Type B pancreatic cell (in vitro differentiated cells): ENCODE measurements at regions not wholly inside any gene's neighbourhood (a gene's known extent, or its start where the extent isn't known, plus 50 kb on each side); places are given as distances from the start of the nearest gene placed in this dataset.
"Not testable (repeated sequence)": the region's sequence is repeated elsewhere in the genome, so short reads cannot be mapped to it uniquely, and the experiment has no call there.

ENCODE experiments used
- DNase-seq: peaks from one replicate; pipeline ENCODE4 v3.0.0; 2021; ENCODE audit warnings: mixed read lengths; ENCODE audit not compliant: unreplicated experiment; ENCODE audit errors: extremely low spot score
- H3K27ac Mint-ChIP-seq: 2 replicates; pipeline ENCODE4 v1.8.0; 2021; ENCODE audit warnings: mild to moderate bottlenecking, mixed read lengths
- H3K27me3 Mint-ChIP-seq: 2 replicates; pipeline ENCODE4 v1.8.0; 2021; ENCODE audit warnings: mixed read lengths
- H3K36me3 Mint-ChIP-seq: 2 replicates; pipeline ENCODE4 v1.8.0; 2021; ENCODE audit warnings: mixed read lengths
- H3K4me1 Mint-ChIP-seq: one replicate; pipeline ENCODE4 v1.8.0; 2021; ENCODE audit warnings: mixed read lengths; ENCODE audit not compliant: unreplicated experiment
- H3K4me3 Mint-ChIP-seq: 2 replicates; pipeline ENCODE4 v1.8.0; 2021; ENCODE audit warnings: mild to moderate bottlenecking, mixed read lengths
- H3K9me3 Mint-ChIP-seq: 2 replicates; pipeline ENCODE4 v1.8.0; 2021; ENCODE audit warnings: mixed read lengths
- TF ChIP-seq, protein P1 (sequence below): fragments of 200-600 bp; sonication (generic); conservative IDR thresholded peaks from 2 replicates; pipeline ENCODE4 v1.5.0; 2021; ENCODE audit warnings: antibody characterized with exemption, mild to moderate bottlenecking

DNA sequence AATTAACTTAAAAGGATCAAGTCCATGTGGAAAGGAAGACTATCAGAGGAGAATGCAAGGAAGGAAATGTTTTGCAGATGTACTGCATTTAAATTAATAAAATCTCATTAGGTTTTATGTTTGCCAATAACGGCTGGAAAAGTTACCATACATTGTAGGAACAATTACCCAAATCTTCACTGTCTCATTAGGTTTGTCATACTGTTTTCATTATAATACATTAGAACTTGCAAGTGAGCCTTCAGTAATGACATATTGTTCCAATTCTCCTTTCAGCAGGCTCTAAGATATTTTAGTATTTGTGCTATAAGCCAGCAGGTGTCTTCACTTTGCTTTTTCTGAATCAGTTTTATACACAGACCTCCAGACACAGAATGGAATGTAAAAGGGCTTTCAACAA is 661.6 kb upstream of the KLHL1 start:
- no peaks in the 10 kb centered on the region for H3K9me3 Mint-ChIP-seq
- H3K36me3 Mint-ChIP-seq = no peaks in the 10 kb centered on the region
- DNase-seq = no peak
- TF ChIP-seq, protein P1, sequence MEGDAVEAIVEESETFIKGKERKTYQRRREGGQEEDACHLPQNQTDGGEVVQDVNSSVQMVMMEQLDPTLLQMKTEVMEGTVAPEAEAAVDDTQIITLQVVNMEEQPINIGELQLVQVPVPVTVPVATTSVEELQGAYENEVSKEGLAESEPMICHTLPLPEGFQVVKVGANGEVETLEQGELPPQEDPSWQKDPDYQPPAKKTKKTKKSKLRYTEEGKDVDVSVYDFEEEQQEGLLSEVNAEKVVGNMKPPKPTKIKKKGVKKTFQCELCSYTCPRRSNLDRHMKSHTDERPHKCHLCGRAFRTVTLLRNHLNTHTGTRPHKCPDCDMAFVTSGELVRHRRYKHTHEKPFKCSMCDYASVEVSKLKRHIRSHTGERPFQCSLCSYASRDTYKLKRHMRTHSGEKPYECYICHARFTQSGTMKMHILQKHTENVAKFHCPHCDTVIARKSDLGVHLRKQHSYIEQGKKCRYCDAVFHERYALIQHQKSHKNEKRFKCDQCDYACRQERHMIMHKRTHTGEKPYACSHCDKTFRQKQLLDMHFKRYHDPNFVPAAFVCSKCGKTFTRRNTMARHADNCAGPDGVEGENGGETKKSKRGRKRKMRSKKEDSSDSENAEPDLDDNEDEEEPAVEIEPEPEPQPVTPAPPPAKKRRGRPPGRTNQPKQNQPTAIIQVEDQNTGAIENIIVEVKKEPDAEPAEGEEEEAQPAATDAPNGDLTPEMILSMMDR = no peak
- H3K27ac Mint-ChIP-seq = no peak overlapping the region
- no peaks in the 10 kb centered on the region for H3K4me1 Mint-ChIP-seq
- H3K4me3 Mint-ChIP-seq = no peak overlapping the region
- H3K27me3 Mint-ChIP-seq = no peaks in the 10 kb centered on the region

DNA sequence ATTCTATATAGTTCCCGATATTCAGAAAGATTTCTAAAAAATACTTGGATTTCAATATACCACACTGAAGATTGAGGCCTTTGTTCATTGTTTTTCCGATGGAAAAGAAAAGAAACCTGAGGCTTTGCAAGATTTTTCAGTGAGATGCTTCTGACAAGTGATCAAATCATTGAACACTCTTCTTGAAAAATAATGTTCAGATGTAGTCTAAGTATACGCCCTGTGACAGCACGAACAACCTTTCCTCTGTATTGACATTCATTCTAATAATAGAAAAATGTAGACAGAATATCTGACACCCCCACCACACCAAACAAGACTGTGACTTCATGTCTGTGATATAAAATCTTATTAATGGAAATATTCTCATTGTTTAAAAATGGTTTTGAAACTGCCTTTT is 650.7 kb upstream of the KLHL1 start:
- Mint-ChIP-seq H3K9me3 (no peaks in the 10 kb centered on the region), H3K27me3 (no peaks in the 10 kb centered on the region), H3K27ac (no peak overlapping the region), H3K36me3 (no peaks in the 10 kb centered on the region), H3K4me3 (no peak overlapping the region), H3K4me1 (no peaks in the 10 kb centered on the region)
- no peak for DNase-seq
- TF ChIP-seq, protein P1 = no peak

DNA sequence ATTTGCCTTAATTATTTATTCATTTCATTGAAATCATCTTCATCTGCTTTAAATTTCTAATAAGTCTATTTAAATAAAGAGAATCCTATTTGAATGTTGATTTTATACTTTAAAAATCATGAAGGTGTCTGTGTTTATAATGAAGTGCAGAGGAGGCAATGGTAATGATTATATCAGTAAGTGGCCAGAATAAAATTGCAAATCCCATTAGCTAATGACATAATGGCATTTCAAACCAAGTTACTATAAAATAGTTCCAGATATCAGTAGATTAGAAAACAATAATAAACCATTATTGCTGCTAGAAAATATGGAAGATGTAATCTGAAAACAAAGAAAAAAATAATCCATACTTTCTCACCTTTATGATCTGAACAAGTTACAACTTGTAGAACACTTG is 647.8 kb upstream of the KLHL1 start:
- H3K36me3 Mint-ChIP-seq = no peaks in the 10 kb centered on the region
- H3K9me3 Mint-ChIP-seq = no peaks in the 10 kb centered on the region
- H3K27ac Mint-ChIP-seq = no peak overlapping the region
- DNase-seq = no peak
- no peaks in the 10 kb centered on the region for H3K27me3 Mint-ChIP-seq
- no peak overlapping the region for H3K4me3 Mint-ChIP-seq
- H3K4me1 Mint-ChIP-seq = no peaks in the 10 kb centered on the region
- TF ChIP-seq, protein P1 = no peak

DNA sequence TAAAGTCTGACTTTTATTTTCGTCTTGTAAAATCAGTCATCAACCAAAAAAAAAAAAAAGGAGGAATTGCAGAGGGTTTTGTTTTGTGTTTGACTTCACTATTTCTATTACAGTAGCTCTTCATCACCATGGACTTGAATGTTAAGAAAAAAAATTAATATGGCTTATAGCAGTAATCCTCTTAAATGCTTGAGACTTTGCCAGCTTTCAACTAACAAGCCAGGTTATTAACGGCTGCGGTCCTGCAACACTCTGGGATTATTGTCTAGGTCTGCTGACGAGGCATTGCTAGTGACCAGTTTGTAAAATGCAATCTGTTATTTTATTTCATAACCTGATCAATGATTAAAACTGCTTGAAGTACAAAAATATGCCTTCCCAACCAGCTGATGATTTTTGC is 647.2 kb upstream of the KLHL1 start:
- Mint-ChIP-seq H3K9me3 (no peaks in the 10 kb centered on the region), H3K36me3 (no peaks in the 10 kb centered on the region), H3K27me3 (no peaks in the 10 kb centered on the region), H3K4me3 (no peak overlapping the region), H3K27ac (no peak overlapping the region), H3K4me1 (no peaks in the 10 kb centered on the region)
- TF ChIP-seq, protein P1 = no peak
- DNase-seq = no peak

DNA sequence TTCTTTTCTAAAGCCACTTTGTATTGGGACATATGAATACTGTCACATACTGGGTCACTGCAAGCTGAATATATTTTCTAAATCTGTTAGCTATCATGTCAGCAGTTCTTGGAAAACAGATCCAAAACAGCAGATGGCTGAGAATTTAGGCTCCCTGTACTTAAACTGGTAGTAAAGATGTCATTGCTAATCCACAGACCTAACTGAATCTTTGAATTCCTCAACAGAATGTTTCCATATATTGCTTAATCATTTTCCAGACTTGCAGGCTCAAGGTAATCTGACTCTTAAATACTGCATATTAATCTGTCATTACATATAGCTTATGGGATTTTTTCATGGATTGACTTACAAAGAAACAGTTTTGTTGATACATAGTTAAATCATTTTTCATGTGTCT is 639.0 kb upstream of the KLHL1 start:
- TF ChIP-seq, protein P1 = no peak
- no peak for DNase-seq
- Mint-ChIP-seq H3K4me3 (no peak overlapping the region), H3K4me1 (no peaks in the 10 kb centered on the region), H3K27ac (no peak overlapping the region), H3K27me3 (no peaks in the 10 kb centered on the region), H3K36me3 (no peaks in the 10 kb centered on the region), H3K9me3 (no peaks in the 10 kb centered on the region)

DNA sequence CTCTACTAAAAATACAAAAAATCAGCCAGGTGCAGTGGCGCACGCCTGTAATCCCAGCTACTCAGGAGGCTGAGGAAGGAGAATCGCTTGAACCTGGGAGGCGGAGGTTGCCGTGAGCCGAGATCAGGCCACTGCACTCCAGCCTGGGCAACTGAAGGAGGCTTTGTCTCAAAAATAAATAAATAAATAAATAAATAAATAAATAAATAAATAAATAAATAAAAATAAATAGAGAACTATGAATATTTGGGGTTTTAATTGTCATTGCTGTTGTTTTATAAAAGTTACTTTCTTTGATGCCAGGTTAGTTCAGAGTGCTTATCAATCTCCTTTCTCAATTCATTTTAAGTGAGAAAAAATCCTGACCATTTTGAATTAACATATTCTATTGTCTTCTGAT is 638.2 kb upstream of the KLHL1 start:
- not testable (repeated sequence) for H3K4me3 Mint-ChIP-seq, DNase-seq, H3K36me3 Mint-ChIP-seq, H3K27me3 Mint-ChIP-seq, H3K27ac Mint-ChIP-seq, H3K4me1 Mint-ChIP-seq, H3K9me3 Mint-ChIP-seq
